ENCODE measurements at regions not wholly inside any gene's neighbourhood (a gene's known extent, or its start where the extent isn't known, plus 50 kb on each side); places are given as distances from the start of the nearest gene placed in this dataset.

GRCh38 chr11:15476371-15476917, 361.7 kb downstream of the INSC start:
- intact Hi-C loops (cut with DNase I), result no loop called here
- no peak for FAIRE-seq
- H3K27me3 ChIP-seq (ENCODE audit: control insufficient read depth, insufficient read depth, low read length), result no peaks in the 10 kb centered on the region

GRCh38 chr11:15481871-15482270, 367.1 kb downstream of the INSC start:
- H3K9ac ChIP-seq (ENCODE audit: low read length in 3 of 3), result no peak overlapping the region
- no peaks in the 10 kb centered on the region for H3K9me3 ChIP-seq (ENCODE audit: control insufficient read depth in 2 of 3, insufficient read depth in 1 of 3, low read length in 3 of 3)
- H3K27ac ChIP-seq (ENCODE audit: low read depth in 2 of 2, low read length in 2 of 2), result no peak overlapping the region
- DNase-seq (no peak), FAIRE-seq (no peak)
- H3K36me3 ChIP-seq (ENCODE audit: control insufficient read depth in 2 of 3, insufficient read depth in 3 of 3, low read length in 3 of 3), result no peaks in the 10 kb centered on the region
- TF ChIP-seq CTCF (IDR thresholded peaks at IDR 0.05; ENCODE audit: borderline replicate concordance, extremely low read depth, insufficient read depth), result no peak
- no peaks in the 10 kb centered on the region for H3K4me1 ChIP-seq (ENCODE audit: control insufficient read depth in 2 of 3, insufficient read depth in 2 of 3, low read depth in 1 of 3, low read length in 3 of 3)
- no peak overlapping the region for H3K4me3 ChIP-seq (ENCODE audit: low read length in 3 of 3)
- H3K27me3 ChIP-seq (ENCODE audit: control insufficient read depth, insufficient read depth, low read length), result no peaks in the 10 kb centered on the region
- intact Hi-C loops (cut with DNase I), result no loop called here

More at GRCh38 chr11:15476371-15476917, 361.7 kb downstream of the INSC start:
- no peak overlapping the region for H3K4me3 ChIP-seq (ENCODE audit: low read length in 3 of 3)
- H3K36me3 ChIP-seq (ENCODE audit: control insufficient read depth in 2 of 3, insufficient read depth in 3 of 3, low read length in 3 of 3), result no peaks in the 10 kb centered on the region
- H3K9ac ChIP-seq (ENCODE audit: low read length in 3 of 3), result no peak overlapping the region
- H3K27ac ChIP-seq (ENCODE audit: low read depth in 2 of 2, low read length in 2 of 2), result no peak overlapping the region
- no peaks in the 10 kb centered on the region for H3K4me1 ChIP-seq (ENCODE audit: control insufficient read depth in 2 of 3, insufficient read depth in 2 of 3, low read depth in 1 of 3, low read length in 3 of 3)
- no peak for TF ChIP-seq CTCF (IDR thresholded peaks at IDR 0.05; ENCODE audit: borderline replicate concordance, extremely low read depth, insufficient read depth)
- no peaks in the 10 kb centered on the region for H3K9me3 ChIP-seq (ENCODE audit: control insufficient read depth in 2 of 3, insufficient read depth in 1 of 3, low read length in 3 of 3)
- no peak for DNase-seq

GRCh38 chr11:15483205-15483604, 368.5 kb downstream of the INSC start:
- Histone ChIP-seq H3K9ac (ENCODE audit: low read length in 3 of 3) (no peak overlapping the region), H3K36me3 (ENCODE audit: control insufficient read depth in 2 of 3, insufficient read depth in 3 of 3, low read length in 3 of 3) (no peaks in the 10 kb centered on the region), H3K4me1 (ENCODE audit: control insufficient read depth in 2 of 3, insufficient read depth in 2 of 3, low read depth in 1 of 3, low read length in 3 of 3) (no peaks in the 10 kb centered on the region), H3K9me3 (ENCODE audit: control insufficient read depth in 2 of 3, insufficient read depth in 1 of 3, low read length in 3 of 3) (no peaks in the 10 kb centered on the region), H3K27ac (ENCODE audit: low read depth in 2 of 2, low read length in 2 of 2) (no peak overlapping the region), H3K27me3 (ENCODE audit: control insufficient read depth, insufficient read depth, low read length) (no peaks in the 10 kb centered on the region), H3K4me3 (ENCODE audit: low read length in 3 of 3) (no peak overlapping the region)
- DNase-seq, result no peak
- FAIRE-seq, result no peak
- intact Hi-C loops (cut with DNase I), result no loop called here
- TF ChIP-seq CTCF (IDR thresholded peaks at IDR 0.05; ENCODE audit: borderline replicate concordance, extremely low read depth, insufficient read depth), result no peak

- Histone ChIP-seq H3K9me3 (ENCODE audit: control insufficient read depth in 2 of 3, insufficient read depth in 1 of 3, low read length in 3 of 3) (no peaks in the 10 kb centered on the region), H3K36me3 (ENCODE audit: control insufficient read depth in 2 of 3, insufficient read depth in 3 of 3, low read length in 3 of 3) (no peaks in the 10 kb centered on the region), H3K27ac (ENCODE audit: low read depth in 2 of 2, low read length in 2 of 2) (no peak overlapping the region), H3K4me3 (ENCODE audit: low read length in 3 of 3) (no peak overlapping the region), H3K9ac (ENCODE audit: low read length in 3 of 3) (no peak overlapping the region), H3K4me1 (ENCODE audit: control insufficient read depth in 2 of 3, insufficient read depth in 2 of 3, low read depth in 1 of 3, low read length in 3 of 3) (no peaks in the 10 kb centered on the region), H3K27me3 (ENCODE audit: control insufficient read depth, insufficient read depth, low read length) (no peaks in the 10 kb centered on the region)
- TF ChIP-seq CTCF (IDR thresholded peaks at IDR 0.05; ENCODE audit: borderline replicate concordance, extremely low read depth, insufficient read depth), result no peak
- DNase-seq, result no peak
- intact Hi-C loops (cut with DNase I), result no loop called here
- no peak for FAIRE-seq
These were observed 369.7 kb downstream of the INSC start for GRCh38 chr11:15484398-15484797.
